H1 (cell line): ENCODE measurements at regions not wholly inside any gene's neighbourhood (a gene's known extent, or its start where the extent isn't known, plus 50 kb on each side); places are given as distances from the start of the nearest gene placed in this dataset.

Experiments used
- ATF2 ChIP-seq: IDR thresholded peaks from 2 replicates; pipeline ENCODE4 v1.6.1; 2012; ENCODE audit warnings: low read length, inconsistent platforms
- FOSL1 ChIP-seq: IDR thresholded peaks from 2 replicates; pipeline ENCODE4 v1.6.1; 2011; ENCODE audit warnings: mild to moderate bottlenecking, low read depth, low read length, moderate library complexity; ENCODE audit not compliant: insufficient read depth
- HDAC6 ChIP-seq: IDR thresholded peaks from one replicate; pipeline ENCODE4 v1.7.1; 2012; ENCODE audit warnings: low read depth, mild to moderate bottlenecking, inconsistent platforms, low read length, moderate library complexity
- RAD21 ChIP-seq, 2 experiments: IDR thresholded peaks in 1 of 2; conservative IDR thresholded peaks in 1 of 2; 2 replicates each; pipeline ENCODE4 v1.6.1; 2011; ENCODE audit warnings: low read depth in 2 of 2, low read length in 2 of 2, improper control_type of control experiment in 1 of 2, inconsistent platforms in 1 of 2, mild to moderate bottlenecking in 1 of 2, moderate library complexity in 1 of 2
- SRF ChIP-seq: IDR thresholded peaks from 2 replicates; pipeline ENCODE4 v1.6.1; 2011; ENCODE audit warnings: mild to moderate bottlenecking, low read depth, low read length, moderate library complexity
- TBP ChIP-seq: IDR thresholded peaks from 2 replicates; pipeline ENCODE4 v1.6.1; 2011; ENCODE audit warnings: low read depth, low read length, improper control_type of control experiment

DNA sequence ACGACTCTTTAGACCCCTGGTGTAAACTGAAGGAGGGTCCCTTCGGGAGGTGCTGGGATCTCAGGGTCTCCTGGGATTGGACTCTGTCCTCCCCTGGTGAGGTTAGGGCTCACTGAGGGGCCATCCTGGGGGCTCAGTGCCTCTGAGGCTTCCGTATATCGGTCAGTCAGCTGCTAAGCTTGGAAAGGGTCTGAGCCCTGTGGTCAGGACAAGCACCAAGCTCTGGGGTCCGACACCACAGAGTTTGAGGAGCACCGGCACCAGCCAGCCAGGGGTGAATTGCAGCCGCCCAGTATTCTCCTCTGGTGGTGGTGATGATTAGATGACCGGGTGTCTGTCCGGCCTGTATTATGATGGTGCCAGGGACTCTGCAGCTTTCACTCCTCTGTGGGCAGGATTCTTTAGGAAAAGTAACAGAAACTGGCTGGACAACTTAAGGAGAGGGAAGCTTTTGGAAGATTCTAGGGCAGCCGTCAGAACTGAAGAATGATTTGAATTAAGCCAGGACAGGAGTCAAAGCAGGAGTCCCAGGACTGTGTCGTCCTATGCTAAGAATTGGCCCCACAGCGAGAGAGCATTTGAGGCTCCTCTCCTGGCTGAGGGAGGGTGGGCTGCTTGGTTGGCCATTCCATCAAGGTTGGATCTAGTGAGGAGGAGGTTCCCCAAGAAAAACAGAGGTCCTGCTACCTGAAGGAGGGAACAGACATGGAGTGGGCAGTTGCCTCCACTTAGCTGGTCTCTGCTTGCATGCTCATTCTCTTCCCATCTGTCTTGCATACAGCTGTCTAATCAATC lies 158.6 kb upstream of the HS6ST1 start (continued):
- TF ChIP-seq HDAC6 (no peak), ATF2 (no peak), TBP (no peak), FOSL1 (no peak), RAD21 (IDR thresholded peaks at IDR 0.05 in 1 of 2, conservative IDR thresholded peaks at IDR 0.05 in 1 of 2; ENCODE audit: low read depth in 2 of 2, low read length in 2 of 2) (no peak), SRF (no peak)
